GM19463 (cell line): ENCODE measurements at regions not wholly inside any gene's neighbourhood (a gene's known extent, or its start where the extent isn't known, plus 50 kb on each side); places are given as distances from the start of the nearest gene placed in this dataset.

Experiments used
- ATAC-seq: cut with Tn5 transposase; IDR thresholded peaks from one replicate; pipeline ENCODE4 v1.9.1; 2021; ENCODE audit warnings: mild to moderate bottlenecking, moderate library complexity; ENCODE audit not compliant: unreplicated experiment

- ATAC-seq: no peak
Measured at GRCh38 chr2:21664083-21664482, 540.3 kb downstream of the TDRD15 start.

DNA sequence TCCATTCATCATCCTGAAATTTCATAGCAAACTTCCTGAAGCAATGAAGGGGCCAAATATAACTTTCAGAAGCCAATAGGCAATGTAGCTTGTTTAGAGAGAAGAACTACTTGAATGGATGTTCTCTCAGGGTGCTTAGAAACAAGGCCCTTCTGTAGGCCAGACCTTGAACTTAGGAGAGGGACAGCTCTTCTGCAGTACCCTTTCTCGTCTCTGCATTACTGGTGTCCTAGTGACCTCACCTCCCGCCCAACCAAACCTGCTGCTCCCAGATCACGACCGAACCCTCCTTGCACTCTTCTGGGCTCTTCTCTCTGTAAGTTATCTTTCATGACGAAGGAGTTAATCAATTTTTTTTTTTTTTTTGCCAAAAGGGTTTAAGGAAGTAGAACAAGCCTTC lies 543.9 kb downstream of the TDRD15 start:
- no peak for ATAC-seq

DNA sequence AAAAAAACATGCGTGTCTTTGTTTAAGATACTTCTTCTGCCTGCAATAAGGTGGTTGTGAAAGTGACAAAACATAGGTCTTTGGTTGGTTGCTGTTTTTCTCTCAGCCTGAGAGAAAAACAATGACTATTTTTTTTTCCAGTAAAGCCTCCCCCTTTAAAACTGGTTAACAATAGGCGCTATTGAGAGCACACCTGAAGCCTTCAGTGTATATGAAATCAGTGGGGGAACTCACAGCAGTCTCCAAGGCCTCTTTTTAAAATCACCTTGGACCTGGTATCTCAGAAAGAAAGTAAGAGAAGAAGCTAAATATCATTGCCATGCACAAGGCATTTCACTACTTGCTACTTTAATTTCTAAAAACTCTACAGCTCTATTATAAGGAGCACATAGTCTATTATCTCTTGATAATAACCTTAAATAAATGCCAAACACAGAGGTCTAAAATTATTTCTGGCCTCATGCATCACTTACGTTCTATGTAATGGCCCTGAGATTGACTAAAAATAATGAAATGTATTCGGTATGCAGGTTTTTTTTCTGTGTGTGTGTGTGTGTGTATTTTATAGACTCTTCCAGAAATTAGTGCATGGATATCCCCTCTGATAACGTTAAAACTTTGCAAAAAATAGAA lies 544.4 kb downstream of the TDRD15 start:
- no peak for ATAC-seq

GRCh38 chr2:21676041-21676440 lies 552.3 kb downstream of the TDRD15 start:
- no peak for ATAC-seq

DNA sequence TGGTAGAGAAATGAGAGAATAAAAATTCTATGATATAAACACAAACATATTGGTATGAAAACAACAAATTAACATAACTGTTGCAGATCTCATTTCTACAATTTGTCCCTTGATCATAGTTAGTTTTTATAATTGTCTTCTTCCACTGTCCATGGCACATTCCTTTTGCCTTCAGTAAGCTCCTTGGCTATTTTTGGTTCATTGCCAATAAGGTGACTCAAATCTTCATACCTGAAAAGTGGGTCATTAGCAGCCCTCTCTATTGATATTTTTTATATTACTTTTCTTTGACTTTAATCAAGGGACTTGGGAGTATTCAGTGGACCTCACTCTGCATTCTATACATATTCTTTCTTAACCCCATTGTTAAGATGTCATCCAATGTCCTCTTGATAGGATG lies 552.9 kb downstream of the TDRD15 start:
- ATAC-seq: no peak

- no peak for ATAC-seq
Measured at GRCh38 chr2:21683838-21684237, 560.1 kb downstream of the TDRD15 start.

GRCh38 chr2:21687589-21687988 lies 563.8 kb downstream of the TDRD15 start:
- ATAC-seq: no peak

GRCh38 chr2:21690005-21690404 lies 566.2 kb downstream of the TDRD15 start:
- no peak for ATAC-seq

DNA sequence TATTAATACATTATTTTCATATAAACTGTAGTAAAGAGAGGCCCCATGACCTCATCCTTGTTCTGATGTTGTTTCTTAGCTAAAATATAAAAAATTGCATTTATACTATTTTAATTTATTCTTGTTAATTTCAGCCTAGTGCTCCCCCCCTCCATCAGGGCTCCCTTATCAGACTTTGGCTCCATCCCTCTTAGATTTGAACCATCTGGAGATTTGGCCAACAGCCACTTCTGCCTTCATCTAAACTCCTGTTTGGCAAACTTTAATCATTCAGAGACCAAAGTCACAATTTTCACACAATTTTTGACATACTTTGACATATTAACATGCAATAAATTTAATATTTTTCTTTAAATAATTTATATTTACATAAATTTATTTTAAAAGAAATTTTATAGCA lies 569.3 kb downstream of the TDRD15 start:
- ATAC-seq: no peak

DNA sequence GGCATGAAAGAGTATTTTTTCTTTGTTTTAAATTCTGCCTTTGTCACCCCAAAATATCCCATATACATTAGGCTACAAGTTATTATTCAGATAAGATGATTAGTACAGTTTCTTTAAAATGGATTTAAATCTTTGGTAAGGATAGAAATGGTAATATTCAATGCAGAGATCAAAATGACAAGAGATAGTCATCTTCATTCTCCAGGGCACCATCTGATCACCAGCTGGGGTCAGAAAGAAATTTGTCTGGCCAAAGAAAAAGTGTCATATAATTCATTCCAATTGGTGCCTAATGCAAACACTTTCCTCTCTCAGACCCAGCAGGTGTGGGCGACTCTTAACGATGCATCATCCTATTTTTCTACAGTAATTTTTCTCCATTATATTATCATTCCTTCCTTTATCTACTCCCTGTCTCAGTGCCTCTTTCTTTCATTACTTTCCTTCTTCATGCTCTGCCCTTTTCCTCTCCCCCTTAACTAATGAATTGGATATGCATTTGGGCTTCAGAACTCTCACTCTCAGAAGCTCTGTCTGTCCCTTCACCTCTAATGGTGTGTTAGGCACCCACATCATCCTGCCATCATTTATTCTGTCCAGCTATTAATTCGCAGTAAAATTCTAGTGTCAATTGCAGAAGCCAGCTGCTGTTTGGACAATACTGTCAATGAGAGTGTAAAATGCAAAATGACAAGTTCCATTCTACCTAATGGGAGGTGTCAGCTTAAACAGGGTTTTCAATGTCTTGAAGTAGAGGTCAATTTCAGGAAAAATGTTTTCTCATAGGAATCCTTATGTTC lies 570.5 kb downstream of the TDRD15 start:
- no peak for ATAC-seq

GRCh38 chr2:21696900-21697299 lies 573.1 kb downstream of the TDRD15 start:
- ATAC-seq: no peak

GRCh38 chr2:21700644-21701043 lies 576.9 kb downstream of the TDRD15 start:
- no peak for ATAC-seq

GRCh38 chr2:21710031-21710430 lies 586.3 kb downstream of the TDRD15 start:
- ATAC-seq: no peak

DNA sequence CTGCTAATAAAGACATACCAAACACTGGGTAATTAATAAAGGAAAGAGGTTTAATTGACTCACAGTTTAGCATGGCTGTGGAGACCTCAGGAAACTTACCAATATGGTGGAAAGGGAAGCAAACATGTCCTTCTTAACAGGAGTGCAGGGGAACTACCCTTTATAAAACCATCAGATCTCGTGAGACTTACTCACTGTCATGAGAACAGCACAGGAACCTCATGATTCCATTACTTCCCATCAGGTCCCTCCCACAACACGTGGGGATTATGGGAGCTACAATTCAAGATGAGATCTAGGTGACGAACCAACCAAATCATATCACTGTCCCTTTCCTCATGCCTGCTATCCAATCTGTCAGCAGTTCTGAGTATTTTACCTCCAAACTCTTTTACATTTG lies 586.7 kb downstream of the TDRD15 start:
- no peak for ATAC-seq

DNA sequence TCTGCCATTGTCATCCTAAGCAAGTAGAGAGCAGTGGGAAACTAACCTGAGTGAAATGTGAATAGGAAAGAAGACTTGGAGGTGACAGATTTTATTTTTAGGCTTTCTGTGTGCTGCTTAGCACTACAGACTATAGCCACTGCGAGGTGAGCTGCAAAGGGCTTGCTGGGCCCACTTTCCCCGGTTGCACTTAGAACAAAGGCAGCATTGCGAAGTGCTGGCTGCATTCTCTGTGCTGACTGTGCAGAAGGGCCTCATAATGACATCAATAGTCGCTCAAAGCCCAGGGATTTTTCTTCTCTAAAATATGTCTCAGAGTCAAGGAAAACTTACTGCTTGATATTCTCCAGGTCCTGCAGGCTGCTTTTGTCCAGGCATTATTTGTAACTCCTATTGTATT lies 592.1 kb downstream of the TDRD15 start:
- no peak for ATAC-seq

DNA sequence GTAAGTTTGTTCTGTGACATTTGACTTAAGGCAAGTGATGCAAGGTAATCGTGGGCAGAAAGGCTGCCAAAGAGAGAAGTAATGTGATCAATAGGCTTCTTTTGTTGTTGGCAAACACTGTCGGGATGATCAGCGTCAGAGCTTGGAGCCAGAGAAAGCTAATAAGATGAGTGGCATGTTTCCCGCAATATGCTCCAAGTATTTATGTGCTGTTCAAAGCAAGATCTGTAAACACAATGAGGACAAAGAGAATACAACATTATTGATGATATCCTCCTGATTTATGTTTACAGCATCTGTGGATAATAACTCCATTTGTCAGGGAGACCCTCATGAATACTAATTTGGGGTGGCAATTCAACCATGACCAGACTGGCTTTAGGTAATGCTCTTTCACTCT lies 603.3 kb downstream of the TDRD15 start:
- no peak for ATAC-seq

DNA sequence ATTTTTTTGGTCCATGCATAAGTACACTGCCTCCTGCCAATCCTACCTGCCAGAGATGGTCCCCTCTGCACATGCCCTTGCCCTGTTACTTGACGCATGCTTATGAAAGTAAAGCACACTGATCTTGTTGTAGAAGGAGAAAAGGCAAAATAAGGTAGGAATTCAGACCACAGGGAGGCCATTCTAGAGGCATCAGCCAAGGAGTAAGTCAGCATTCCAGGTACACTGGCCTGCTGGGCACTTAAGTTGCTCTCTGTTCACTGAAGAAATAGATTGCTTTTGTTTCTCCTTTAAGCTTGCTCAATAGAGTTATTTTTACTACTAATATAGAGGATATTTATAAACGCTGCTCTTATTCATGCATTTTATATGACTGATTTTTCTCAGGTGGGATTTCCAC lies 604.4 kb downstream of the TDRD15 start:
- no peak for ATAC-seq

GRCh38 chr2:21730141-21730540 lies 606.4 kb downstream of the TDRD15 start:
- ATAC-seq: no peak

- no peak for ATAC-seq
Measured at GRCh38 chr2:21740484-21740883, 616.7 kb downstream of the TDRD15 start.

DNA sequence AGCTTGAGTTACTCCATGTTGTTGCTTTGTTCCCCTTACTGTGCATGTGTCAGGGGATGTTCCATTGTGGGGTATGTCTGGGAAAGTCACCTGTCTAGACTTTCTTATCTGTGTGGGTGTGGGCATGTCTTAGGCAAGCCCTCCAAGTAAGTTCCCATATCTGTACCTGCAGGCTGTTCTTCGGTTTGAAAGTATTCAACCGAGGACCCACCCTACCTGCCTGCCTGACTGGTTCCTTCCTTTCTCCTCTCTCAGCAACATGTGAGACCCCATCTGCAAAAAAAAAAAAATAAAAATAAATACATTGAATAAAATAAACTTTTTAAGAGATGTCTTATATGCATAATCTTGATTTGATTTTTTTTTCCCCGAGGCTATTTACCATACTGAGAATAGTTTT lies 622.7 kb downstream of the TDRD15 start:
- ATAC-seq: no peak

DNA sequence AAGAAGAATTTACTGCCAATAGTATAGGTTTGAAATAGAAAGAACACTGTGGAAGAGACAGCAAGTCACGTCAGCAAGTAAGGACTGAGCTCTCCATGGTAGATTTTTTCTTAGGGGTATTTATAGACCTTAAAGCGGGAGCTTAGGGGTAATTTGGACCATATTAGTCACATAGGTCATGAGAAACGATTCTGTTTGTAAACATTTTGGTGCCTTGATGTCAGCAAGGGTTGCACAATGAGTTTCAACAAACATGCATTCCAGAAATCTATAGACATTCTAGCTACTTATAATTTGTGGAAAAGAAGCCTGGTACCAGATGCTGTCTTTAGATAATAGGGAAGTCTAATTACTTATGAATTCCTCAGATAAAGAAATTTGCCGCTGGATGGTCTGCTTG lies 624.7 kb downstream of the TDRD15 start:
- ATAC-seq: no peak

DNA sequence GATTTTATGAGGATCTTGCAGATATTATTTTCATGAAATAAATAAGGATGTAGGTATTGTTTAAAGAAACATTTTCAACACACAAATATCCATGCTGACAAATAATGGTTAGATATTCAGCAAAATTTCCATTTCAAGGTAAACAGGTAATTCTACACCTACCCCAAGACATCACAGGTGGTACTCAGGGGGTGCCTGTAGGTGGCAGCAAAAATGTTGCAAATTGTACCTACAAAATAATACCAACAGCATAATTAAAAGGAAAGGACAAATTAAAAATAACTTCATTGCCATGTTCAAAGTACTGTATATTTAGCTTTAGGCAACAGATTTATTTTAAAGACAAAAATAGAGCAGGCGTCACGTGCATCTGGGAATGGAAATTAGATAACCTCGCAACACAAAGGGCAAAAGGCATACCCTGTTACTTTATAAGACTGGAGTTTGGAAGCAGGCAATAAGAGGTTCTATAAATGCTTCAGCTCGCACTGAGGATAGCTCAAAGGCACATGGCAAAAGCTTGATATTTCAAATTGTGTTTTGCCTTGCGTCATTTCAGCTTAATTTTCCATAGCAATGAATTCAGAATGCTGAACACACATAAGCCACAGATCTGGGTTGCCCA lies 630.5 kb downstream of the TDRD15 start:
- no peak for ATAC-seq
